Neural progenitor cell (in vitro differentiated cells): ENCODE measurements at regions not wholly inside any gene's neighbourhood (a gene's known extent, or its start where the extent isn't known, plus 50 kb on each side); places are given as distances from the start of the nearest gene placed in this dataset.

Experiments used
- DNase-seq: peaks from one replicate; pipeline ENCODE4 v3.0.0-alpha.2; 2016; ENCODE audit warnings: low spot score
- H2AFZ ChIP-seq: fragments of 200-600 bp; sonication (generic); replicated peaks from 2 replicates; pipeline ENCODE4 v1.6.1; 2016; ENCODE audit warnings: antibody characterized with exemption
- H3F3A ChIP-seq: fragments of 200-600 bp; sonication (generic); 2 replicates; pipeline ENCODE4 v1.6.1; 2016; ENCODE audit warnings: antibody characterized with exemption, low read depth
- H3K27ac ChIP-seq: fragments of 200-600 bp; sonication (generic); 2 replicates; pipeline ENCODE4 v1.5.1; 2016; ENCODE audit warnings: mild to moderate bottlenecking
- H3K27me3 ChIP-seq: fragments of 200-600 bp; sonication (generic); 2 replicates; pipeline ENCODE4 v1.6.1; 2016; ENCODE audit warnings: mild to moderate bottlenecking, moderate library complexity
- H3K36me3 ChIP-seq: fragments of 200-600 bp; sonication (generic); 2 replicates; pipeline ENCODE4 v1.5.1; 2016
- H3K4me1 ChIP-seq: fragments of 200-600 bp; sonication (generic); 2 replicates; pipeline ENCODE4 v1.6.1; 2016; ENCODE audit warnings: mixed run types
- H3K4me2 ChIP-seq: fragments of 200-600 bp; sonication (generic); 2 replicates; pipeline ENCODE4 v1.6.1; 2016
- H3K4me3 ChIP-seq: fragments of 200-600 bp; sonication (generic); 2 replicates; pipeline ENCODE4 v1.5.1; 2016
- H3K79me2 ChIP-seq: fragments of 200-600 bp; sonication (generic); 2 replicates; pipeline ENCODE4 v1.6.1; 2016; ENCODE audit warnings: low read depth
- H3K9ac ChIP-seq: fragments of 200-600 bp; sonication (generic); 2 replicates; pipeline ENCODE4 v1.6.1; 2016
- H3K9me3 ChIP-seq: fragments of 200-600 bp; sonication (generic); 2 replicates; pipeline ENCODE4 v1.5.1; 2016; ENCODE audit warnings: low read depth
- H4K20me1 ChIP-seq: fragments of 200-600 bp; sonication (generic); 2 replicates; pipeline ENCODE4 v1.6.1; 2016; ENCODE audit warnings: low read depth
- H3K27ac Mint-ChIP-seq: 3 replicates; pipeline ENCODE4 v1.8.0; 2021; ENCODE audit warnings: mixed read lengths
- H3K27me3 Mint-ChIP-seq: 2 replicates; pipeline ENCODE4 v1.8.0; 2022; ENCODE audit warnings: low read depth, mild to moderate bottlenecking, inconsistent platforms, moderate library complexity, mixed read lengths; ENCODE audit not compliant: insufficient read depth
- H3K36me3 Mint-ChIP-seq: 3 replicates; pipeline ENCODE4 v1.8.0; 2021; ENCODE audit warnings: mixed read lengths
- H3K4me1 Mint-ChIP-seq: 3 replicates; pipeline ENCODE4 v1.8.0; 2021; ENCODE audit warnings: mixed read lengths
- H3K4me3 Mint-ChIP-seq: 3 replicates; pipeline ENCODE4 v1.8.0; 2021; ENCODE audit warnings: mild to moderate bottlenecking, moderate library complexity, mixed read lengths
- H3K9me3 Mint-ChIP-seq: 3 replicates; pipeline ENCODE4 v1.8.0; 2020; ENCODE audit warnings: mixed read lengths
- CTCF ChIP-seq: fragments of 200-600 bp; sonication (generic); IDR thresholded peaks from 2 replicates; pipeline ENCODE4 v1.5.1; 2017; ENCODE audit warnings: antibody characterized with exemption, mild to moderate bottlenecking
- EZH2 ChIP-seq: fragments of 200-600 bp; sonication (generic); IDR thresholded peaks from 2 replicates; pipeline ENCODE4 v1.6.1; 2017; ENCODE audit warnings: antibody characterized with exemption, mild to moderate bottlenecking, moderate library complexity
- EZH2phosphoT487 ChIP-seq: fragments of 200-600 bp; sonication (generic); IDR thresholded peaks from 2 replicates; pipeline ENCODE4 v1.6.1; 2017; ENCODE audit warnings: antibody characterized with exemption

- no peak overlapping the region for H2AFZ ChIP-seq
- Mint-ChIP-seq H3K27me3 (peaks cover 4% of the 10 kb centered on the region), H3K9me3 (no peaks in the 10 kb centered on the region), H3K27ac (no peak overlapping the region), H3K4me1 (peaks cover 5% of the 10 kb centered on the region), H3K4me3 (no peak overlapping the region), H3K36me3 (no peaks in the 10 kb centered on the region)
- no peaks in the 10 kb centered on the region for H3K36me3 ChIP-seq
- no peak for TF ChIP-seq EZH2
- no peak for TF ChIP-seq CTCF
- TF ChIP-seq EZH2phosphoT487: no peak
- no peak overlapping the region for H3K4me2 ChIP-seq
- H3K27ac ChIP-seq: no peak overlapping the region
- no peak overlapping the region for H3K4me3 ChIP-seq
- H4K20me1 ChIP-seq: no peaks in the 10 kb centered on the region
- no peak for DNase-seq
- no peak overlapping the region for H3K9ac ChIP-seq
- no peaks in the 10 kb centered on the region for H3K79me2 ChIP-seq
- no peaks in the 10 kb centered on the region for H3K4me1 ChIP-seq
- H3K27me3 ChIP-seq: no peaks in the 10 kb centered on the region
- no peaks in the 10 kb centered on the region for H3K9me3 ChIP-seq
- no peaks in the 10 kb centered on the region for H3F3A ChIP-seq
Measured at GRCh38 chr9:84570482-84571154, 98.9 kb upstream of the NTRK2 start.

- Histone ChIP-seq H3F3A (no peaks in the 10 kb centered on the region), H3K9me3 (no peaks in the 10 kb centered on the region), H3K27me3 (no peaks in the 10 kb centered on the region), H3K27ac (no peak overlapping the region), H4K20me1 (no peaks in the 10 kb centered on the region), H3K4me1 (no peaks in the 10 kb centered on the region), H3K9ac (no peak overlapping the region), H3K4me3 (no peak overlapping the region), H3K79me2 (no peaks in the 10 kb centered on the region), H2AFZ (no peak overlapping the region), H3K4me2 (no peak overlapping the region), H3K36me3 (no peaks in the 10 kb centered on the region)
- Mint-ChIP-seq H3K9me3 (no peaks in the 10 kb centered on the region), H3K27ac (no peak overlapping the region), H3K27me3 (peaks cover 4% of the 10 kb centered on the region), H3K36me3 (no peaks in the 10 kb centered on the region), H3K4me1 (peaks cover 5% of the 10 kb centered on the region), H3K4me3 (no peak overlapping the region)
- TF ChIP-seq CTCF (no peak), EZH2 (no peak), EZH2phosphoT487 (no peak)
- DNase-seq: no peak
Measured at GRCh38 chr9:84573083-84573482, 96.4 kb upstream of the NTRK2 start.

GRCh38 chr9:84575705-84576104, 93.8 kb upstream of the NTRK2 start:
- Histone ChIP-seq H3K9ac (no peak overlapping the region), H3K27ac (no peak overlapping the region), H3K79me2 (no peaks in the 10 kb centered on the region), H4K20me1 (no peaks in the 10 kb centered on the region), H3K9me3 (no peaks in the 10 kb centered on the region), H3K4me2 (no peak overlapping the region), H3F3A (no peaks in the 10 kb centered on the region), H3K4me1 (no peaks in the 10 kb centered on the region), H3K36me3 (no peaks in the 10 kb centered on the region), H3K4me3 (no peak overlapping the region), H3K27me3 (no peaks in the 10 kb centered on the region), H2AFZ (no peak overlapping the region)
- no peaks in the 10 kb centered on the region for H3K9me3 Mint-ChIP-seq
- H3K4me1 Mint-ChIP-seq: peaks cover 5% of the 10 kb centered on the region
- H3K4me3 Mint-ChIP-seq: no peak overlapping the region
- DNase-seq: no peak
- TF ChIP-seq EZH2 (no peak), CTCF (no peak), EZH2phosphoT487 (no peak)
- H3K27ac Mint-ChIP-seq: no peak overlapping the region
- H3K36me3 Mint-ChIP-seq: no peaks in the 10 kb centered on the region
- H3K27me3 Mint-ChIP-seq: peaks cover 2% of the 10 kb centered on the region
